ENCODE measurements at regions not wholly inside any gene's neighbourhood (a gene's known extent, or its start where the extent isn't known, plus 50 kb on each side); places are given as distances from the start of the nearest gene placed in this dataset.
"Not testable (repeated sequence)": the region's sequence is repeated elsewhere in the genome, so short reads cannot be mapped to it uniquely, and the experiment has no call there.

DNA sequence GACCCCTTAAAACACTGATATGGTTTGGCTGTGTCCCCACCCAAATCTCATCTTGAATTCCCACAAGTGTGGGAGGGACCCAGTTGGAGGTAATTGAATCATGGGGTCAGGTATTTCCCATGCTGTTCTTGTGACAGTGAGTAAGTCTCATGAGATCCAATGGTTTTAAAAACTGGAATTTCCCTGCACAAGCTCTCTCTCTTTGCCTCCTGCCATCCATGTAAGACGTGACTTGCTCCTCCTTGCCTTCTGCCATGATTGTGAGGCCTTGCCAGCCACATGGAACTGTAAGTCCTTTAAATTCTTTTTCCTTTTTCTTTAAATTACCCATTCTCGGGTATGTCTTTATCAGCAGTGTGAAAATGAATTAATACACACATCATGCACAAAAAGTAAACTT is 99.1 kb upstream of the PLEKHG1 start:
- TF ChIP-seq, protein P1, sequence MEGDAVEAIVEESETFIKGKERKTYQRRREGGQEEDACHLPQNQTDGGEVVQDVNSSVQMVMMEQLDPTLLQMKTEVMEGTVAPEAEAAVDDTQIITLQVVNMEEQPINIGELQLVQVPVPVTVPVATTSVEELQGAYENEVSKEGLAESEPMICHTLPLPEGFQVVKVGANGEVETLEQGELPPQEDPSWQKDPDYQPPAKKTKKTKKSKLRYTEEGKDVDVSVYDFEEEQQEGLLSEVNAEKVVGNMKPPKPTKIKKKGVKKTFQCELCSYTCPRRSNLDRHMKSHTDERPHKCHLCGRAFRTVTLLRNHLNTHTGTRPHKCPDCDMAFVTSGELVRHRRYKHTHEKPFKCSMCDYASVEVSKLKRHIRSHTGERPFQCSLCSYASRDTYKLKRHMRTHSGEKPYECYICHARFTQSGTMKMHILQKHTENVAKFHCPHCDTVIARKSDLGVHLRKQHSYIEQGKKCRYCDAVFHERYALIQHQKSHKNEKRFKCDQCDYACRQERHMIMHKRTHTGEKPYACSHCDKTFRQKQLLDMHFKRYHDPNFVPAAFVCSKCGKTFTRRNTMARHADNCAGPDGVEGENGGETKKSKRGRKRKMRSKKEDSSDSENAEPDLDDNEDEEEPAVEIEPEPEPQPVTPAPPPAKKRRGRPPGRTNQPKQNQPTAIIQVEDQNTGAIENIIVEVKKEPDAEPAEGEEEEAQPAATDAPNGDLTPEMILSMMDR (conservative IDR thresholded peaks at IDR 0.05 in 1 of 2, IDR thresholded peaks at IDR 0.05 in 1 of 2; ENCODE audit: low read depth in 1 of 2, low read length in 2 of 2): not testable (repeated sequence)
- TF ChIP-seq EZH2 (IDR thresholded peaks at IDR 0.05; ENCODE audit: low read length, missing control alignments): not testable (repeated sequence)
